ENCODE measurements at regions not wholly inside any gene's neighbourhood (a gene's known extent, or its start where the extent isn't known, plus 50 kb on each side); places are given as distances from the start of the nearest gene placed in this dataset.

DNA sequence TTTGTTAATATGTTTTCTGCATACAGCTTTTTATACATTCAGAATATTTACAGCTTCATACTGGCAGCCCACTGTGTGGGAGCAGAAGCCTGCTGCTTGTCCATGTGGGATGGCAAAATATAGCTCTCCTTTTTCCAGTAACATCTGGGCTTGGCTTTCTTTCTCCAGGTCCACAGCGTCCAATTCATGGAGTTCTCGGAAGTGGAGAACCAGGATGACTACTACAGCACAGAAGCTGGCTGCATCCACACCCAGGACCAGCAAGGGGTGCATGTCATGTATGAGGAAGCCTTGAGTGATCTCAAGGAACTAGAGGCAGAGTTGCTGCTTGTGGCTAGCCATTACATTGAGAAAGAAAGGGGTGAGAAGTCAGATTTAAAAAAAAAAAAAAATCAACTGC, 143.1 kb downstream of the CD164 start (continued):
- TF ChIP-seq, protein P1, sequence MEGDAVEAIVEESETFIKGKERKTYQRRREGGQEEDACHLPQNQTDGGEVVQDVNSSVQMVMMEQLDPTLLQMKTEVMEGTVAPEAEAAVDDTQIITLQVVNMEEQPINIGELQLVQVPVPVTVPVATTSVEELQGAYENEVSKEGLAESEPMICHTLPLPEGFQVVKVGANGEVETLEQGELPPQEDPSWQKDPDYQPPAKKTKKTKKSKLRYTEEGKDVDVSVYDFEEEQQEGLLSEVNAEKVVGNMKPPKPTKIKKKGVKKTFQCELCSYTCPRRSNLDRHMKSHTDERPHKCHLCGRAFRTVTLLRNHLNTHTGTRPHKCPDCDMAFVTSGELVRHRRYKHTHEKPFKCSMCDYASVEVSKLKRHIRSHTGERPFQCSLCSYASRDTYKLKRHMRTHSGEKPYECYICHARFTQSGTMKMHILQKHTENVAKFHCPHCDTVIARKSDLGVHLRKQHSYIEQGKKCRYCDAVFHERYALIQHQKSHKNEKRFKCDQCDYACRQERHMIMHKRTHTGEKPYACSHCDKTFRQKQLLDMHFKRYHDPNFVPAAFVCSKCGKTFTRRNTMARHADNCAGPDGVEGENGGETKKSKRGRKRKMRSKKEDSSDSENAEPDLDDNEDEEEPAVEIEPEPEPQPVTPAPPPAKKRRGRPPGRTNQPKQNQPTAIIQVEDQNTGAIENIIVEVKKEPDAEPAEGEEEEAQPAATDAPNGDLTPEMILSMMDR (conservative IDR thresholded peaks at IDR 0.05; ENCODE audit: low read depth in 2 of 2): no peak
- TF ChIP-seq ZNF114 (CRISPR knock-in tag; IDR thresholded peaks at IDR 0.05): no peak

DNA sequence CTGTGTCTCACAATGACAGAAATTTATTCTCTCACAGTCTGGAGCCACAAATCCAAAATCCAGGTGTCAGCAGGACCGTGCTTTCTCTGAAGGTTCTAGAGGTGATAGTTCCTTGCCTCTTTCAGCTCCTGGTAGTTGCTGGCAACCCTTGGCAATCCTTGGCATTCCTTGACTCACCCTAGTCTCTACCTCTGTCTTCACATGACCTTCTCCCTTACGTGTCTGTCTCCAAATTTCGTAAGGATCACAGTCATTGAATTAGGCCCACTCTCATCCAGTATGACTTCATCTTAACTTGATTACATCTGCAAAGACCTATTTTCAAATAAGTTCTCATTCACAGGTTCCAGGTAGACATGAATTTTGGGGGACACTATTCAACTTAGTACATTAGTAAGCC, 143.1 kb downstream of the CEP57L1 start:
- H3F3A ChIP-seq (replicated peaks; ENCODE audit: low read depth): no peaks in the 10 kb centered on the region
- no peaks in the 10 kb centered on the region for H3K36me3 Mint-ChIP-seq (ENCODE audit: low read depth)

More for the DNA sequence above, 143.1 kb downstream of the CEP57L1 start:
- DNase-seq (ENCODE audit: low spot score): no peak
- Mint-ChIP-seq H3K9me3 (no peaks in the 10 kb centered on the region; the same call in 2 of the 3 replicates), H3K4me1 (peaks cover 6% of the 10 kb centered on the region), H3K27ac (no peak overlapping the region), H3K4me3 (no peak overlapping the region), H3K27me3 (ENCODE audit: insufficient read depth, low read depth, poor library complexity) (peaks cover 4% of the 10 kb centered on the region)
- peak overlapping the region; percentile 63; the same call in 1 of the 2 replicates for H2AFZ ChIP-seq
- peaks cover 9% of the 10 kb centered on the region for H3K4me1 ChIP-seq (ENCODE audit: insufficient read depth)
- no peak overlapping the region for H3K4me3 ChIP-seq
- no peaks in the 10 kb centered on the region for H4K20me1 ChIP-seq (replicated peaks; ENCODE audit: insufficient read depth)
- no peaks in the 10 kb centered on the region for H3K79me2 ChIP-seq (replicated peaks; ENCODE audit: insufficient read depth)
- no peaks in the 10 kb centered on the region for H3K27me3 ChIP-seq (ENCODE audit: insufficient read depth)
- H3K36me3 ChIP-seq (ENCODE audit: insufficient read depth): no peaks in the 10 kb centered on the region
- no peak overlapping the region for H3K4me2 ChIP-seq
- peaks cover 7% of the 10 kb centered on the region; the same call in 1 of the 2 replicates for H3K9me2 ChIP-seq (ENCODE audit: insufficient read depth)
- ATAC-seq: no peak
- no peak overlapping the region for H3K27ac ChIP-seq (ENCODE audit: low read depth)
- TF ChIP-seq EZH2phosphoT487 (IDR thresholded peaks at IDR 0.05; ENCODE audit: unreplicated experiment) (no peak), POLR2AphosphoS5 (IDR thresholded peaks at IDR 0.05; ENCODE audit: low read depth) (no peak), STAT1 (IDR thresholded peaks at IDR 0.05; ENCODE audit: unreplicated experiment) (no peak), ETS1 (IDR thresholded peaks at IDR 0.05) (no peak), ZNF331 (CRISPR knock-in tag; IDR thresholded peaks at IDR 0.05; ENCODE audit: low read depth) (no peak)
- TF ChIP-seq, protein P1 (conservative IDR thresholded peaks at IDR 0.05; ENCODE audit: low read depth in 2 of 2): no peak
- TF ChIP-seq, protein P2, sequence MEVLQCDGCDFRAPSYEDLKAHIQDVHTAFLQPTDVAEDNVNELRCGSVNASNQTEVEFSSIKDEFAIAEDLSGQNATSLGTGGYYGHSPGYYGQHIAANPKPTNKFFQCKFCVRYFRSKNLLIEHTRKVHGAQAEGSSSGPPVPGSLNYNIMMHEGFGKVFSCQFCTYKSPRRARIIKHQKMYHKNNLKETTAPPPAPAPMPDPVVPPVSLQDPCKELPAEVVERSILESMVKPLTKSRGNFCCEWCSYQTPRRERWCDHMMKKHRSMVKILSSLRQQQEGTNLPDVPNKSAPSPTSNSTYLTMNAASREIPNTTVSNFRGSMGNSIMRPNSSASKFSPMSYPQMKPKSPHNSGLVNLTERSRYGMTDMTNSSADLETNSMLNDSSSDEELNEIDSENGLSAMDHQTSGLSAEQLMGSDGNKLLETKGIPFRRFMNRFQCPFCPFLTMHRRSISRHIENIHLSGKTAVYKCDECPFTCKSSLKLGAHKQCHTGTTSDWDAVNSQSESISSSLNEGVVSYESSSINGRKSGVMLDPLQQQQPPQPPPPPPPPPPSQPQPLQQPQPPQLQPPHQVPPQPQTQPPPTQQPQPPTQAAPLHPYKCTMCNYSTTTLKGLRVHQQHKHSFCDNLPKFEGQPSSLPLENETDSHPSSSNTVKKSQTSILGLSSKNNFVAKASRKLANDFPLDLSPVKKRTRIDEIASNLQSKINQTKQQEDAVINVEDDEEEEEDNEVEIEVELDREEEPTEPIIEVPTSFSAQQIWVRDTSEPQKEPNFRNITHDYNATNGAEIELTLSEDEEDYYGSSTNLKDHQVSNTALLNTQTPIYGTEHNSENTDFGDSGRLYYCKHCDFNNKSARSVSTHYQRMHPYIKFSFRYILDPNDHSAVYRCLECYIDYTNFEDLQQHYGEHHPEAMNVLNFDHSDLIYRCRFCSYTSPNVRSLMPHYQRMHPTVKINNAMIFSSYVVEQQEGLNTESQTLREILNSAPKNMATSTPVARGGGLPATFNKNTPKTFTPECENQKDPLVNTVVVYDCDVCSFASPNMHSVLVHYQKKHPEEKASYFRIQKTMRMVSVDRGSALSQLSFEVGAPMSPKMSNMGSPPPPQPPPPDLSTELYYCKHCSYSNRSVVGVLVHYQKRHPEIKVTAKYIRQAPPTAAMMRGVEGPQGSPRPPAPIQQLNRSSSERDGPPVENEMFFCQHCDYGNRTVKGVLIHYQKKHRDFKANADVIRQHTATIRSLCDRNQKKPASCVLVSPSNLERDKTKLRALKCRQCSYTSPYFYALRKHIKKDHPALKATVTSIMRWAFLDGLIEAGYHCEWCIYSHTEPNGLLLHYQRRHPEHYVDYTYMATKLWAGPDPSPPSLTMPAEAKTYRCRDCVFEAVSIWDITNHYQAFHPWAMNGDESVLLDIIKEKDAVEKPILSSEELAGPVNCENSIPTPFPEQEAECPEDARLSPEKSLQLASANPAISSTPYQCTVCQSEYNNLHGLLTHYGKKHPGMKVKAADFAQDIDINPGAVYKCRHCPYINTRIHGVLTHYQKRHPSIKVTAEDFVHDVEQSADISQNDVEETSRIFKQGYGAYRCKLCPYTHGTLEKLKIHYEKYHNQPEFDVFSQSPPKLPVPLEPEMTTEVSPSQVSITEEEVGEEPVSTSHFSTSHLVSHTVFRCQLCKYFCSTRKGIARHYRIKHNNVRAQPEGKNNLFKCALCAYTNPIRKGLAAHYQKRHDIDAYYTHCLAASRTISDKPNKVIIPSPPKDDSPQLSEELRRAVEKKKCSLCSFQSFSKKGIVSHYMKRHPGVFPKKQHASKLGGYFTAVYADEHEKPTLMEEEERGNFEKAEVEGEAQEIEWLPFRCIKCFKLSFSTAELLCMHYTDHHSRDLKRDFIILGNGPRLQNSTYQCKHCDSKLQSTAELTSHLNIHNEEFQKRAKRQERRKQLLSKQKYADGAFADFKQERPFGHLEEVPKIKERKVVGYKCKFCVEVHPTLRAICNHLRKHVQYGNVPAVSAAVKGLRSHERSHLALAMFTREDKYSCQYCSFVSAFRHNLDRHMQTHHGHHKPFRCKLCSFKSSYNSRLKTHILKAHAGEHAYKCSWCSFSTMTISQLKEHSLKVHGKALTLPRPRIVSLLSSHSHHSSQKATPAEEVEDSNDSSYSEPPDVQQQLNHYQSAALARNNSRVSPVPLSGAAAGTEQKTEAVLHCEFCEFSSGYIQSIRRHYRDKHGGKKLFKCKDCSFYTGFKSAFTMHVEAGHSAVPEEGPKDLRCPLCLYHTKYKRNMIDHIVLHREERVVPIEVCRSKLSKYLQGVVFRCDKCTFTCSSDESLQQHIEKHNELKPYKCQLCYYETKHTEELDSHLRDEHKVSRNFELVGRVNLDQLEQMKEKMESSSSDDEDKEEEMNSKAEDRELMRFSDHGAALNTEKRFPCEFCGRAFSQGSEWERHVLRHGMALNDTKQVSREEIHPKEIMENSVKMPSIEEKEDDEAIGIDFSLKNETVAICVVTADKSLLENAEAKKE (CRISPR knock-in tag; IDR thresholded peaks at IDR 0.05): no peak
